ENCODE measurements at regions not wholly inside any gene's neighbourhood (a gene's known extent, or its start where the extent isn't known, plus 50 kb on each side); places are given as distances from the start of the nearest gene placed in this dataset.
"Not testable (repeated sequence)": the region's sequence is repeated elsewhere in the genome, so short reads cannot be mapped to it uniquely, and the experiment has no call there.

DNA sequence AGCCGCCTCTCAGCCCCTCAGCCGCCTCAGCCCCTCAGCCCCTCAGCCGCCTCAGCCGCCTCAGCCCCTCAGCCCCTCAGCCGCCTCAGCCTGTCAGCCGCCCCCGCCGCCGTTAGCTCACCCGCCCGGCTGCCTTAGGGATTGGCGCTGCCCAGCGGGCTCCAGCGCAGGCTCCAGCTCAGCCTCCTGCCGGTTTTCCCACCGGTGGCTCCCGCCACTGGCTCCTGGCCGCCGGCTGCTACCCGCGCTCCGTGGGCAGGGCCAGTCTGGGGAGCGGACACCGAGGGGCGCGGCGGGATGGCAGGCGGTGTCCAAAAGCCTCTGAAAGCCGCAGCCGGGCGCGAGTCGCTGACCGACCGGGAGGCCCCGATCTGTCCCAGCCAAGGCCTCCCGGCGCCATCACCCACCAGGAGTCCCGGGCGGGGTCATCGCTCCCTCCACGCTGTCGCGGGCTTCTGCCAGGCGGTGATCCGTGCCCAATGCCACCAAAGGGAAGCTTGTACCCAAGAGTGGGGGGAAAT lies 1532.7 kb downstream of the REEP3 start:
- H3K9me3 Mint-ChIP-seq: peaks cover 34% of the 10 kb centered on the region
- DNase-seq; H3K4me3 Mint-ChIP-seq; H3K36me3 Mint-ChIP-seq (ENCODE audit: low read depth); H3K27me3 Mint-ChIP-seq (ENCODE audit: low read depth, poor library complexity); H3K4me1 Mint-ChIP-seq; H3K27ac Mint-ChIP-seq: not testable (repeated sequence)

- peak overlapping the region; percentile 85 for H3K27ac Mint-ChIP-seq
- not testable (repeated sequence) for H3K27me3 Mint-ChIP-seq (ENCODE audit: low read depth, poor library complexity); H3K4me1 Mint-ChIP-seq; H3K4me3 Mint-ChIP-seq; DNase-seq; H3K36me3 Mint-ChIP-seq (ENCODE audit: low read depth)
- peaks cover 34% of the 10 kb centered on the region for H3K9me3 Mint-ChIP-seq
Measured at GRCh38 chr10:65054701-65055100, 1533.5 kb downstream of the REEP3 start.

DNA sequence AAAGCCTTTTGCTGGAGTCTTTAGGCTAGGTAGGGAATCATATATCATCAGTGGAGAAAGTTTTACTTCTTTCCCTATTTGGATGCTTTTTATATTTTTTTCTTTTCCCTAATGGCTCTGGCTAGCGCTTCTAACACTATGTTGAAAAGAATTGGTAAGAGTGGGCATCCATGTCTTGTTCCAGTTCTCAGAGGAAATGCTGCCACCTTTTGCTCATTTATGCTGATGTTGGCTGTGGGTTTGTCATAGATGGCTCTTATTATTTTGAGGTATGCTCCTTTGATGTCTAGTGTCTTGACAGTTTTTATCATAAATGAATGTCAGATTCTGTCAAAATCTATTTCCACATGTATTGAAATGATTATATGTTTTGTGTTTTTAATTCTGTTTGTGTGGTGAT lies 1544.1 kb downstream of the REEP3 start:
- Mint-ChIP-seq H3K36me3 (ENCODE audit: low read depth) (no peaks in the 10 kb centered on the region), H3K9me3 (no peaks in the 10 kb centered on the region), H3K4me1 (no peaks in the 10 kb centered on the region), H3K4me3 (no peak overlapping the region), H3K27ac (no peak overlapping the region), H3K27me3 (ENCODE audit: low read depth, poor library complexity) (no peaks in the 10 kb centered on the region)
- TF ChIP-seq, protein P1, sequence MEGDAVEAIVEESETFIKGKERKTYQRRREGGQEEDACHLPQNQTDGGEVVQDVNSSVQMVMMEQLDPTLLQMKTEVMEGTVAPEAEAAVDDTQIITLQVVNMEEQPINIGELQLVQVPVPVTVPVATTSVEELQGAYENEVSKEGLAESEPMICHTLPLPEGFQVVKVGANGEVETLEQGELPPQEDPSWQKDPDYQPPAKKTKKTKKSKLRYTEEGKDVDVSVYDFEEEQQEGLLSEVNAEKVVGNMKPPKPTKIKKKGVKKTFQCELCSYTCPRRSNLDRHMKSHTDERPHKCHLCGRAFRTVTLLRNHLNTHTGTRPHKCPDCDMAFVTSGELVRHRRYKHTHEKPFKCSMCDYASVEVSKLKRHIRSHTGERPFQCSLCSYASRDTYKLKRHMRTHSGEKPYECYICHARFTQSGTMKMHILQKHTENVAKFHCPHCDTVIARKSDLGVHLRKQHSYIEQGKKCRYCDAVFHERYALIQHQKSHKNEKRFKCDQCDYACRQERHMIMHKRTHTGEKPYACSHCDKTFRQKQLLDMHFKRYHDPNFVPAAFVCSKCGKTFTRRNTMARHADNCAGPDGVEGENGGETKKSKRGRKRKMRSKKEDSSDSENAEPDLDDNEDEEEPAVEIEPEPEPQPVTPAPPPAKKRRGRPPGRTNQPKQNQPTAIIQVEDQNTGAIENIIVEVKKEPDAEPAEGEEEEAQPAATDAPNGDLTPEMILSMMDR (IDR thresholded peaks at IDR 0.05): no peak
- no peak for DNase-seq

- no peak overlapping the region for H3K27ac Mint-ChIP-seq
- no peak for DNase-seq
- TF ChIP-seq, protein P1 (IDR thresholded peaks at IDR 0.05): no peak
- no peaks in the 10 kb centered on the region for H3K27me3 Mint-ChIP-seq (ENCODE audit: low read depth, poor library complexity)
- H3K4me3 Mint-ChIP-seq: no peak overlapping the region
- H3K36me3 Mint-ChIP-seq (ENCODE audit: low read depth): no peaks in the 10 kb centered on the region
- H3K9me3 Mint-ChIP-seq: peaks cover 31% of the 10 kb centered on the region
- no peaks in the 10 kb centered on the region for H3K4me1 Mint-ChIP-seq
Measured at GRCh38 chr10:65083222-65083621, 1562.0 kb downstream of the REEP3 start.

GRCh38 chr10:65090991-65091390 lies 1569.8 kb downstream of the REEP3 start:
- TF ChIP-seq, protein P1 (IDR thresholded peaks at IDR 0.05): no peak
- Mint-ChIP-seq H3K4me1 (no peaks in the 10 kb centered on the region), H3K4me3 (no peak overlapping the region), H3K9me3 (peaks cover 4% of the 10 kb centered on the region), H3K36me3 (ENCODE audit: low read depth) (no peaks in the 10 kb centered on the region), H3K27ac (no peak overlapping the region), H3K27me3 (ENCODE audit: low read depth, poor library complexity) (no peaks in the 10 kb centered on the region)
- DNase-seq: no peak

DNA sequence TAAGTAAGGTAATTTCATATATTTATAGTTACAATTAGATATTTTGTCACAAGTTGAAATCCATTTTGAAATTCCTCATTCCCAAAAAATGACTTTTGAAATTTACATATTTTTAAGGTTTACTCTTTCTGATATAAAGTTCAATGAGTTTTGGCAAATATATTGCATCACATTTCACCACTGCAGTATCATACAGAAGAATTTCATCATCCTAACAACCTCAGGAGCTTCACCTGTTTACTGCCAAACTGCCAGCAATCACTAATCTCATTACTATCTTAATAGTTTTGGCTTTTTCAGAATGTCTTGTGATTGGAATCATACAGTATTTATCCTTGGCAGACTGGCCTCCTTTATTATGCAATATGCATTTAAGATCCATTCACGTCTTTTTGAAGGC lies 1578.9 kb downstream of the REEP3 start:
- H3K9me3 Mint-ChIP-seq: peaks cover 27% of the 10 kb centered on the region
- H3K4me3 Mint-ChIP-seq: no peak overlapping the region
- no peak for DNase-seq
- no peaks in the 10 kb centered on the region for H3K4me1 Mint-ChIP-seq
- TF ChIP-seq, protein P1 (IDR thresholded peaks at IDR 0.05): no peak
- H3K27ac Mint-ChIP-seq: no peak overlapping the region
- no peaks in the 10 kb centered on the region for H3K36me3 Mint-ChIP-seq (ENCODE audit: low read depth)
- no peaks in the 10 kb centered on the region for H3K27me3 Mint-ChIP-seq (ENCODE audit: low read depth, poor library complexity)

GRCh38 chr10:65100881-65101280 lies 1579.7 kb downstream of the REEP3 start:
- H3K36me3 Mint-ChIP-seq (ENCODE audit: low read depth); H3K4me3 Mint-ChIP-seq; DNase-seq; H3K27ac Mint-ChIP-seq; H3K27me3 Mint-ChIP-seq (ENCODE audit: low read depth, poor library complexity); H3K4me1 Mint-ChIP-seq: not testable (repeated sequence)
- peaks cover 33% of the 10 kb centered on the region for H3K9me3 Mint-ChIP-seq
